ENCODE measurements at regions not wholly inside any gene's neighbourhood (a gene's known extent, or its start where the extent isn't known, plus 50 kb on each side); places are given as distances from the start of the nearest gene placed in this dataset.

GRCh38 chr1:234870020-234870981 is 258.3 kb downstream of the TOMM20 start:
- FAIRE-seq (no peak), DNase-seq (ENCODE audit: insufficient read length, low spot score) (no peak)

DNA sequence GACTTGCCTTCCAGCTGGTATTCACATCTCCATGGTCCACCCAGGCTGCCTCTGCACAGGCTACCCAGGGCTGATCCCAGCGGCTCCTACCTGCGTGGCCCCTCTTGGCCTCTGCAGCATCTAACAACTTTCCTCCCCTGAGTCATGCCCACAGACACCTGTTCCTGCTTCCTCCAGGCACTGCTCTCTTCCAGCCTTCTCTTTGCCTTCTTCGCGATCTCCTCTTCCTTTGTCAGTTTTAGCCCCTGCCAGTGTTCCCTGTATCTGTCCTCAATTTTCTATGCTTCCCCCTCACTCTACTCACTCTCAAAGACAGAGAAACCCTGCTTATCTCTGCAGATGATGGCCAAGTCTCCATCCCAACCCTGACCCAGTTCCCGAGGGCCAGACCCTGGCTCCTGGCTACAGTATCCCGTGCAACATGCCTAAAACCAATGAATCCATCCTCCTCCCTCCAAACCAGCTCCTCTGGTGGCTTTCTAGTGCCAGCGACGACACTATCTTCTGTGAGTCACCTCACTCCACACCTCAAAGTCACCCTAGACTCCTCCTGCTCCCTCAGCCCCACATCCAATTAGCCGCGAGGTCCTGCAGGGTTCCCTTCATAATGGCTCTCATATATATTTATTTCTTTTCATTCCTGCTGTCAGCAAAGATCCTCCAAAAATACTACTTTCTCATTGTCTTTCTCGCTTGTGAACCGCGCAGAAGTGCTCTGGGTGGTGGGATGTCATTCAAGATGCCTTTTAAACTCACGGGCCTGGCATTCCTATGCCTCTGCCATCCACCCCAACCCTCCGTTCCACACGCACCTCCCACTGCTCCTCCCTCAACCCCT is 259.2 kb downstream of the TOMM20 start:
- DNase-seq (ENCODE audit: insufficient read length, low spot score) (no peak), FAIRE-seq (no peak)

- DNase-seq (ENCODE audit: insufficient read length, low spot score) (no peak), FAIRE-seq (no peak)
Measured at GRCh38 chr1:234868296-234869147, 258.5 kb upstream of the IRF2BP2 start.

DNA sequence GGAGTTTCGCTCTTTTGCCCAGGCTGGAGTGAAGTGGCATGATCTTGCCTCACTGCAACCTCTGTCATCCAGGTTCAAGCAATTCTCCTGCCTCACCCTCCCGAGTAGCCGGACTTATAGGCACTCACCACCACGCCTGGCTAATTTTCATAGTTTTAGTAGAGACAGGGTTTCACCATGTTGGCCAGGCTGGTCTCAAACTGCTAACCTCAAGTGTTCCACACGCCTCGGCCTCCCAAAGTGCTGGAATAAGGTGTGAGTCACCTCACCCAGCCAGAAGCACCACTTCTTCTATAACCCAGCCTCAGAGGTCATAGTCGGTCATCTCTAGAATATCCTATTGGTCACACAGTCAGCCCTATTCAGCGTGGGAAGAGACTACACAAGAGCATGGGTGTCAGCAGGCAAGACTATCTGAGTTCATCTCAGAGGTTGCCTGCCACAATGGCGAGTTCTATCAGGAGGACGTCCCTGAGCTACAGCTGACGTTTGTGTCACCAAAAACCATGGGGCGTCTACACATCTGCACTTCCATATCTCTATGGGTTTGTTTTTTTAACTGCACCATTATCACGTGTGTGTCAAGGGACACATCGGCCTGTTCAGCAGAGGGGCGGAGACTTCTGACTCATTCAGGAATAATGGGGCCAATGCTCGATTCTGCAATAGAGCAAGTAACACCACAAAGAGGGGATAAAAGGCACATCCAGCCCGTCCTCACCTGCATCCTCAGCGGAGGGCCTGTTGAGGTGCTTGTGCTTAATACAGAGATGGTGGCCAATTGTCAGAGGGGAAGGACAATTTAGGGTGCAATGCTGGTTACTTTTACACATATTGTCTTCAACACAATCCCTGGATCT is 256.3 kb upstream of the IRF2BP2 start:
- no peak for FAIRE-seq
- no peak for DNase-seq (ENCODE audit: insufficient read length, low spot score)

GRCh38 chr1:234865171-234866006 is 255.4 kb upstream of the IRF2BP2 start:
- DNase-seq (ENCODE audit: insufficient read length, low spot score) = no peak
- no peak for FAIRE-seq

- FAIRE-seq (no peak), DNase-seq (ENCODE audit: insufficient read length, low spot score) (no peak)
Measured at GRCh38 chr1:234864116-234864515, 254.1 kb upstream of the IRF2BP2 start.

- no peak for DNase-seq (ENCODE audit: insufficient read length, low spot score)
Measured at GRCh38 chr1:234863551-234863971, 253.6 kb upstream of the IRF2BP2 start.

DNA sequence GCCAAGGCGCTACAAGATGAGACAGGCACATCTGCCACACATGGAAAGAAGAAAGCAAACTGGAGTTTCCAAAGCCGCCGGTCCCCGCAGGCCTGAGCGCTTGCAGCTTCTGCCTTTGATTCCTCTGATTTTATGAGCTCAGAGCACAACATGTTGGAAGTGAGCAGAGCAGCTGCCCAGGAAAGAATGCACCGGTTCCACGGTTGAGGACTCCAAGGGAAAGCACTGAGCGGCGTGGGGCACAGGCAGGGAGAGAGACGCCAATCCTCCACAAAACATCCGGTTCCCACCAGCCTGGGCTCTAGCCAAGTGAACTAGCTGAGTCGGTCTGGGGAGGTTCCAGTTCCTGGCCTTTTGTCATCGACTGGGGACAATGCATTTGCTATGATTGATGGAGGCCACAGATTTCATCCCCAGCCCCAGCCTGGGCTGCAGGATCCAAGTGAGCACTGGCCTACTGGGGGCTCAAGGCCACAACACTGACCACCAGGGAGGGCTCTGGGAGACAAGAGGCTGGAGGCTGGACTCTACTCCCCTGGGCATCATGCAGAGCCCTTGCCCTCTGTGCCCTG is 253.1 kb upstream of the IRF2BP2 start:
- DNase-seq (ENCODE audit: insufficient read length, low spot score) = no peak
- no peak for FAIRE-seq

More at GRCh38 chr1:234863551-234863971, 253.6 kb upstream of the IRF2BP2 start:
- no peak for FAIRE-seq

GRCh38 chr1:234862360-234862943 is 252.5 kb upstream of the IRF2BP2 start:
- FAIRE-seq = no peak
- DNase-seq (ENCODE audit: insufficient read length, low spot score) = no peak

GRCh38 chr1:234861761-234862160 is 251.8 kb upstream of the IRF2BP2 start:
- DNase-seq (ENCODE audit: insufficient read length, low spot score) (no peak), FAIRE-seq (no peak)

DNA sequence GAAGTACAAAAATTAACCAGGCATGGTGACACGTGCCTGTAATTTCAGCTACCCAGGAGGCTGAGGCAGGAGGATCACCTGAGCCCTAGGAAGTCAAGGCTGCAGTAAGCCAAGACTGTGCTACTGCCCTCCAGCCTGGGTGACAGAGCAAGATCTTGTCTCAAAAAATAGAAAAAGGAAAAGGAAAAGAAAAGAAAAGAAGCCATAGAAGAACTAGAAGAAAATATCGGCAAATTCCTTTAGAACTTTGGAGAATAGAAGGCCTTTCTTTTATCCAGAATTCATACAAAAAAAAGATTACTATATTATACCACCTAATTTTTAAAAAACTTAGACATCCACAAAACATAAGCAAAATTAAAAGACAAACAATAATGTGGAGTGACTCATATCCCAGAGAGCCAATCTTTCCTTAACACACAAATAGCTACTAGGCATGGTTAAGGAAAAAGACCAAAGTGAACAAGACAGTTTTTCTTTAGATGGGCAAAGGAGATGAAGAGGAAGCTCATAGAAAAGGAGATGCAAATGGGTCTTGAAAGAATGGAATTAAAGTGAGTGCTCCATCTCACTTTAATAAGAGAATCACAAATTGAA is 251.1 kb upstream of the IRF2BP2 start:
- DNase-seq (ENCODE audit: insufficient read length, low spot score) = no peak
- no peak for FAIRE-seq

DNA sequence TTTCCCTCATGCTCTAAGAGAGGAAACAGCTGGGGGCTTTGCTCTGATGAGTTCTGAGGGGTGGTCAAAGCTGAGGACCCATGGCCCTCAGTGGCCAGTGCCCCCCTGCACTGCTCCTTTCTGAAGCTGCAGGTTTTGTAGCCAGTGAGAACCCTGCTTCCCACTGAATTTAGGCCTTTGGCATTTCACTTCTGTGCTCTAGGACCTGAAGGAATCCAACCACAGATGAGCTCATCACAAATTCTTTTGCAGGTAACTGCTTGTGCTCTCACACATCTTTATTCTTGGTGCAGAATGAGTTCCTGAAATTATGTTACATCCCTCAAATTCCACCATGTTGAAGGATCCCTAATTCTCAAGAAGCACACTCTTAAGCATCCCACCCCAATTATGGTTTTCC is 248.7 kb upstream of the IRF2BP2 start:
- DNase-seq (ENCODE audit: insufficient read length, low spot score) (no peak), FAIRE-seq (no peak)

GRCh38 chr1:234856845-234857245 is 246.9 kb upstream of the IRF2BP2 start:
- no peak for FAIRE-seq
- DNase-seq (ENCODE audit: insufficient read length, low spot score) = no peak

GRCh38 chr1:234855851-234856250 is 245.9 kb upstream of the IRF2BP2 start:
- FAIRE-seq = no peak
- no peak for DNase-seq (ENCODE audit: insufficient read length, low spot score)

GRCh38 chr1:234854645-234855039 is 244.7 kb upstream of the IRF2BP2 start:
- no peak for FAIRE-seq
- DNase-seq (ENCODE audit: insufficient read length, low spot score) = no peak

DNA sequence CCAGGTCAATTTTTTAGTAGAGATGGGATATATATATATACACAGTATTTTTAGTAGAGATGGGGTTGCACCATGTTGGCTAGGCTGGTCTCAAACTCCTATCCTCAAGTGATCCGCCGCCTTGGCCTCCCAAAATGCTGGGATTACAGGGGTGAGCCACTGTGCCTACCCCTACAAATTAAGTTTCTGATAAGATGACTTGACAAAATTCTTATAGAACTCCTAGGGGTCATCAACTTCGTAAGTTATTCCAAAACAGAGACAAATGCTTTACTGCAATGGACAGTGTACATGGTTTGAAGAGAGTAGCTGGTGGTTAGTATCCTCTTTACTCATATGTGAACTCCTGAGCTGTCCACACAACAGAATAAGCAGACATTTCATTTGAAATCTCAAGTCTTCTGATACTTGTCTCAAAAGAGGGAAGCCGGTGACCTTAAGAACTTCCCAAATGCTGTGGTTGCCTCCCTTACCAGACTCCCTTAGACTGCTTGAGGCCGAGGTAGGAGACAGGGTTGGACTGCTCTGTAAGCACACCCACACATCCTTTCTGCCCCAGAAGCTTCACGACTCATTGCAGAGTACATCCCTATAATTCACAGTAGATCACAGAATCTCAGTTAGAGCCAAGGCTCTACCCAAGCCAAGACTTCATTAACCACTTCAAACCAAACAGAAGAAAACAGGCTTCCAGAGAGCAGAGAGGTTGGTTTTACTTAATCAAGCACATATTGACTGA is 244.1 kb upstream of the IRF2BP2 start:
- DNase-seq (ENCODE audit: insufficient read length, low spot score) = no peak

GRCh38 chr1:234852659-234853058 is 242.7 kb upstream of the IRF2BP2 start:
- FAIRE-seq (peak; percentile 62), DNase-seq (ENCODE audit: insufficient read length, low spot score) (no peak)

More for the DNA sequence above, 244.1 kb upstream of the IRF2BP2 start:
- FAIRE-seq = no peak
